Transverse colon (tissue), 4 donors: ENCODE measurements at regions not wholly inside any gene's neighbourhood (a gene's known extent, or its start where the extent isn't known, plus 50 kb on each side); places are given as distances from the start of the nearest gene placed in this dataset.

Experiments used
- POLR2A ChIP-seq: fragments of 450-650 bp; IDR thresholded peaks from one replicate; pipeline ENCODE4 v1.6.1; 2016; ENCODE audit warnings: antibody characterized with exemption, mild to moderate bottlenecking, moderate library complexity
- POLR2AphosphoS5 ChIP-seq, 3 donors: sonication (generic); formaldehyde crosslinking; IDR thresholded peaks; one replicate each; pipeline ENCODE4 v1.6.1; 2016; ENCODE audit warnings: antibody characterized with exemption in 3 of 3
- TF ChIP-seq, protein P1 (sequence below), 5 experiments: fragments of 200-600 bp in 3 of 5; fragments of 450-650 bp in 2 of 5; sonication (generic) in 3 of 5; IDR thresholded peaks; 1 replicate in 2 of 5; 2 replicates in 3 of 5; pipeline ENCODE4 v1.5.1; 2016 to 2017; ENCODE audit warnings: antibody characterized with exemption in 5 of 5, inconsistent platforms in 3 of 5, mild to moderate bottlenecking in 2 of 5, moderate library complexity in 1 of 5

DNA sequence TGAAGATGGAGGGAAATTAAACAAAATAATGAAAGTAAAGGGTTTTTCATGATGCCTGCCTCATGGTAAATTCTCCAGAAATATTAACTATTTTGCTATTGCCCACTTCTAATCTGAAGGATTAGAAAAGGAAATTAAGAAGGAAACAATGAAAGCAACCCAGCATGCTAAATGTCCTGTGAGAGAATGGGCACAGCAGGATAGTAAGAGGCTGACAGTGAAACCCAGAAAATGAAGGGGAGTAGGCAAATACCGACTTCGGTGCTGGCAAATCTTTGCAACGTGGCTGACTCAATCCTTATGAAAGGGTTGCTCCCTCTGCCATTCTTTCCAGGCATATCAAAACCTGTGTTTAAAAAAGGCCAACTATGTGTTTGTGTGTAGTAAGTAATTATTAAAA lies 147.5 kb upstream of the SYNPR start:
- TF ChIP-seq, protein P1, sequence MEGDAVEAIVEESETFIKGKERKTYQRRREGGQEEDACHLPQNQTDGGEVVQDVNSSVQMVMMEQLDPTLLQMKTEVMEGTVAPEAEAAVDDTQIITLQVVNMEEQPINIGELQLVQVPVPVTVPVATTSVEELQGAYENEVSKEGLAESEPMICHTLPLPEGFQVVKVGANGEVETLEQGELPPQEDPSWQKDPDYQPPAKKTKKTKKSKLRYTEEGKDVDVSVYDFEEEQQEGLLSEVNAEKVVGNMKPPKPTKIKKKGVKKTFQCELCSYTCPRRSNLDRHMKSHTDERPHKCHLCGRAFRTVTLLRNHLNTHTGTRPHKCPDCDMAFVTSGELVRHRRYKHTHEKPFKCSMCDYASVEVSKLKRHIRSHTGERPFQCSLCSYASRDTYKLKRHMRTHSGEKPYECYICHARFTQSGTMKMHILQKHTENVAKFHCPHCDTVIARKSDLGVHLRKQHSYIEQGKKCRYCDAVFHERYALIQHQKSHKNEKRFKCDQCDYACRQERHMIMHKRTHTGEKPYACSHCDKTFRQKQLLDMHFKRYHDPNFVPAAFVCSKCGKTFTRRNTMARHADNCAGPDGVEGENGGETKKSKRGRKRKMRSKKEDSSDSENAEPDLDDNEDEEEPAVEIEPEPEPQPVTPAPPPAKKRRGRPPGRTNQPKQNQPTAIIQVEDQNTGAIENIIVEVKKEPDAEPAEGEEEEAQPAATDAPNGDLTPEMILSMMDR (IDR thresholded peaks at IDR 0.05): no peak
- no peak for TF ChIP-seq POLR2A
- TF ChIP-seq POLR2AphosphoS5 (IDR thresholded peaks at IDR 0.05): no peak
